Body of pancreas (tissue), 1 donor: ENCODE measurements at regions not wholly inside any gene's neighbourhood (a gene's known extent, or its start where the extent isn't known, plus 50 kb on each side); places are given as distances from the start of the nearest gene placed in this dataset. TPM values are rescaled to one million over a fixed set of nuclear protein-coding genes. Genes with fewer than 3 reads are reported as not detected.

Experiments
- small RNA-seq: library from RNA; depleted of rRNA; stranded (forward); fragments of <200 nt; gene quantifications from one replicate; pipeline ENCODE3, GENCODE V24; 2016

Small RNAs in the stretch of these regions (small RNA-seq; reads per million reads assigned to genes)
- not detected for gene RNU4ATAC7P
